Transverse colon (tissue), 4 donors: ENCODE measurements at regions not wholly inside any gene's neighbourhood (a gene's known extent, or its start where the extent isn't known, plus 50 kb on each side); places are given as distances from the start of the nearest gene placed in this dataset.

ENCODE experiments used
- POLR2A ChIP-seq: fragments of 450-650 bp; IDR thresholded peaks from one replicate; pipeline ENCODE4 v1.6.1; 2016; ENCODE audit warnings: antibody characterized with exemption, mild to moderate bottlenecking, moderate library complexity
- POLR2AphosphoS5 ChIP-seq, 3 donors: sonication (generic); formaldehyde crosslinking; IDR thresholded peaks; one replicate each; pipeline ENCODE4 v1.6.1; 2016; ENCODE audit warnings: antibody characterized with exemption in 3 of 3
- TF ChIP-seq, protein P1 (sequence below), 5 experiments: fragments of 200-600 bp in 3 of 5; fragments of 450-650 bp in 2 of 5; sonication (generic) in 3 of 5; IDR thresholded peaks; 1 replicate in 2 of 5; 2 replicates in 3 of 5; pipeline ENCODE4 v1.5.1; 2016 to 2017; ENCODE audit warnings: antibody characterized with exemption in 5 of 5, inconsistent platforms in 3 of 5, mild to moderate bottlenecking in 2 of 5, moderate library complexity in 1 of 5

DNA sequence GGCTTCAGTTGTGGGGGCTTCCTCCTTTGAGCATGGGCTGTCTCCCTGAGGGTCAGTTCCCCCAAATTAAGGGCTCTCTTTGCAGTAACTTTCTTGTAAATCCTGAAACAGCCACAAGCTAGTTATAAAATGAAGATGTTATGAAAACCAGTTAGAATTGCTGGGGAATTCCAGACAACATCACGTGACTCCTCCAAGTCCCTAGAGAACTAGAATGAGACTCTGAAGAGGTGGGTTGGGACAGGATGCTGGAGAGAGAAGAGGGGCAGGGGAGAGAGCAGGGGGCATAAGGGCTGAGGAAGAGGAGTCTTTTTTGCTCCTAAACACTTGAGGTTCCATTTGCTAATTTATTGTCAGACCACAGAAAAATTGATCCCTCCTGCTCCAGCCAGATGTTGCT is 380.3 kb downstream of the DHX35 start:
- TF ChIP-seq, protein P1, sequence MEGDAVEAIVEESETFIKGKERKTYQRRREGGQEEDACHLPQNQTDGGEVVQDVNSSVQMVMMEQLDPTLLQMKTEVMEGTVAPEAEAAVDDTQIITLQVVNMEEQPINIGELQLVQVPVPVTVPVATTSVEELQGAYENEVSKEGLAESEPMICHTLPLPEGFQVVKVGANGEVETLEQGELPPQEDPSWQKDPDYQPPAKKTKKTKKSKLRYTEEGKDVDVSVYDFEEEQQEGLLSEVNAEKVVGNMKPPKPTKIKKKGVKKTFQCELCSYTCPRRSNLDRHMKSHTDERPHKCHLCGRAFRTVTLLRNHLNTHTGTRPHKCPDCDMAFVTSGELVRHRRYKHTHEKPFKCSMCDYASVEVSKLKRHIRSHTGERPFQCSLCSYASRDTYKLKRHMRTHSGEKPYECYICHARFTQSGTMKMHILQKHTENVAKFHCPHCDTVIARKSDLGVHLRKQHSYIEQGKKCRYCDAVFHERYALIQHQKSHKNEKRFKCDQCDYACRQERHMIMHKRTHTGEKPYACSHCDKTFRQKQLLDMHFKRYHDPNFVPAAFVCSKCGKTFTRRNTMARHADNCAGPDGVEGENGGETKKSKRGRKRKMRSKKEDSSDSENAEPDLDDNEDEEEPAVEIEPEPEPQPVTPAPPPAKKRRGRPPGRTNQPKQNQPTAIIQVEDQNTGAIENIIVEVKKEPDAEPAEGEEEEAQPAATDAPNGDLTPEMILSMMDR (IDR thresholded peaks at IDR 0.05) = no peak
- no peak for TF ChIP-seq POLR2A
- TF ChIP-seq POLR2AphosphoS5 (IDR thresholded peaks at IDR 0.05) = no peak
